ENCODE measurements at regions not wholly inside any gene's neighbourhood (a gene's known extent, or its start where the extent isn't known, plus 50 kb on each side); places are given as distances from the start of the nearest gene placed in this dataset.

DNA sequence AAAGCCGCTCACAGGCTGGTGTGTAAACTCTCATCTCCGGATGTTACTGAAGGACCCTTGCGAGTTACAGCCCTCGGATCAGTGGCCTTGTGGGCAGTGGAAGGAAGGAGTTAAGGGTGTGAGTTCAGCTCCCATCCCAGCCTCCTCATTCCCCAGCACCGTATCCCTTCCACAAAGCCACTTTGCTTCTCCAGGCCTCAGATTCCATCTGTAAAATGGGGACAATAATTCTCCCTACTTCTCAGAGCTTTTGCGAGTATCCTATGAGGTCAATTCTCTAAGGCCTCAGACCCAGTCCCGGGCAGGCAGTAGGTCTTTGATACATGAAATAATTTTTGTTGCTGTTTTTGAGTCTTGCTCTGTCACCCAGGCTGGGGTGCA, 141.3 kb downstream of the C9orf50 start:
- no peaks in the 10 kb centered on the region for H3K36me3 ChIP-seq (replicated peaks in 1 of 2; ENCODE audit: insufficient read depth in 1 of 2, low read depth in 2 of 2)
- intact Hi-C loops (cut with DNase I), result no loop called here
- no peaks in the 10 kb centered on the region for H3K9me3 ChIP-seq
- H3K4me1 ChIP-seq, result peaks cover 53% of the 10 kb centered on the region
- DNase-seq, result no peak
- WGBS, 2 donors, result 73 to 82% methylated on average over 7 of the region's 7 CpGs
- H3K27ac ChIP-seq, result peak overlapping the region in 2 of 4 donors; percentile 100
- no peak overlapping the region for H3K4me3 ChIP-seq
- no peak for TF ChIP-seq POLR2A (IDR thresholded peaks at IDR 0.05)
- no peak for TF ChIP-seq CTCF (IDR thresholded peaks at IDR 0.05)
- no peak for ATAC-seq
- no peaks in the 10 kb centered on the region for H3K27me3 ChIP-seq

GRCh38 chr9:129478961-129479630, 141.8 kb downstream of the C9orf50 start:
- no peak for ATAC-seq
- H3K27ac ChIP-seq, result peak overlapping the region in 2 of 4 donors; percentile 100
- TF ChIP-seq POLR2A (IDR thresholded peaks at IDR 0.05), result no peak
- TF ChIP-seq CTCF (IDR thresholded peaks at IDR 0.05), result peak in 1 of 7 experiments; percentile 3
- no peaks in the 10 kb centered on the region for H3K36me3 ChIP-seq (replicated peaks in 1 of 2; ENCODE audit: insufficient read depth in 1 of 2, low read depth in 2 of 2)
- no peaks in the 10 kb centered on the region for H3K27me3 ChIP-seq
- peaks cover 47% of the 10 kb centered on the region for H3K4me1 ChIP-seq
- intact Hi-C loops (cut with DNase I), result no loop called here
- peak in 1 of 4 donors; percentile 44 for DNase-seq
- H3K4me3 ChIP-seq, result no peak overlapping the region
- 37 to 56% methylated on average over 12 to 13 of the region's 13 CpGs for WGBS, 2 donors
- H3K9me3 ChIP-seq, result no peaks in the 10 kb centered on the region

DNA sequence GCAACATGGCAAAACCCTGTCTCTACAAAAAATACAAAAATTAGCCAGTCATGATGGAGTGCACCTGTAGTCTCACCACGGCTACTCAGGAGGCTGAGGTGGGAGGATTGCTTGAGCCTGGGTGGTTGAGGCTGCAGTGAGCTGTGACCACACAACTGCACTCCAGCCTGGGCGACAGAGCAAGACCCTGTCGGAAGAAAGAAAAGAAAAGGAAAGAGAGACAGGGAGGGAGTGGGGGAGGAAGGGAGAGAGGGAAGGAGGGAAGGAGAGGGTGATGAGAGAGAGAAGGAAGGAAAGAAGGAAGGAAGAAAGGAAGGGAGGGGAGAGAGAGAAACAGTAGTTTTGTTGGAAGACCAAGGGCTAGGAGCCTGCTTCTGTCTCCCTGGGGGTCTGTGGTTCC, 142.4 kb downstream of the C9orf50 start:
- ATAC-seq, result no peak
- H3K4me1 ChIP-seq, result peaks cover 47% of the 10 kb centered on the region

GRCh38 chr9:129476821-129477611, 143.9 kb downstream of the C9orf50 start:
- WGBS, 2 donors, result 69 to 76% methylated on average over 15 to 17 of the region's 17 CpGs
- Histone ChIP-seq H3K27ac (no peak overlapping the region), H3K4me3 (no peak overlapping the region), H3K9me3 (no peaks in the 10 kb centered on the region), H3K36me3 (replicated peaks in 1 of 2; ENCODE audit: insufficient read depth in 1 of 2, low read depth in 2 of 2) (no peaks in the 10 kb centered on the region), H3K27me3 (no peaks in the 10 kb centered on the region), H3K4me1 (peaks cover 38% of the 10 kb centered on the region)
- no peak for DNase-seq
- TF ChIP-seq CTCF (IDR thresholded peaks at IDR 0.05) (no peak), POLR2A (IDR thresholded peaks at IDR 0.05) (no peak)
- intact Hi-C loops (cut with DNase I), result no loop called here
- no peak for ATAC-seq

More for the DNA sequence above, 142.4 kb downstream of the C9orf50 start:
- intact Hi-C loops (cut with DNase I), result no loop called here
- H3K27me3 ChIP-seq, result no peaks in the 10 kb centered on the region
- WGBS, 2 donors, result 84 to 90% methylated on average over 3 of the region's 3 CpGs
- no peak for TF ChIP-seq CTCF (IDR thresholded peaks at IDR 0.05)
- no peak for TF ChIP-seq POLR2A (IDR thresholded peaks at IDR 0.05)
- H3K36me3 ChIP-seq (replicated peaks in 1 of 2; ENCODE audit: insufficient read depth in 1 of 2, low read depth in 2 of 2), result no peaks in the 10 kb centered on the region
- no peak for DNase-seq
- H3K4me3 ChIP-seq, result no peak overlapping the region
- no peak overlapping the region for H3K27ac ChIP-seq
- H3K9me3 ChIP-seq, result no peaks in the 10 kb centered on the region

All from body of pancreas (tissue), 4 donors.